HG02798 (cell line): ENCODE measurements at regions not wholly inside any gene's neighbourhood (a gene's known extent, or its start where the extent isn't known, plus 50 kb on each side); places are given as distances from the start of the nearest gene placed in this dataset.
A peak's percentile ranks its signal among the peaks of the same experiment; 100 is the strongest.
"Not testable (repeated sequence)": the region's sequence is repeated elsewhere in the genome, so short reads cannot be mapped to it uniquely, and the experiment has no call there.

Experiments used
- ATAC-seq: cut with Tn5 transposase; IDR thresholded peaks from one replicate; pipeline ENCODE4 v1.9.1; 2021; ENCODE audit warnings: mild to moderate bottlenecking; ENCODE audit not compliant: unreplicated experiment, poor library complexity

DNA sequence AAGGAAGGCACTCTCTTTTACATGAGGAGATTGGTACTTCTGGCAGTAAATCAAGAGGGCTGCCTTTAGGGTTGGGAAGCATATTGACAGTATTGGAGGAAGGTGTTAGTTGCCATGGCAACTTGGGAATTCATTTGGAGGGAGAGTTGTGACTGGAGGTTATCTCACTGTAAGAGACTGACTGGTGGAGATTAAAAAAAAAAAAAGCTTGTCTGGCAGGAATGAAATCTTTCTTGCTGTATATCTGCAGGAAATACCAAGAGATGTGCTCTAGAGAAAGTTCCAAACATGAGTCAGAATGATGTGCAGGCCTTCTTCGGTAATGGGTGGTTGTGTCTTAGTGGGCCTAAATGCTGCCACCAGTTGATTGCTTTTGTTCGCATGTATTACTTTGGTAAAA is 59.8 kb upstream of the FAM72C start:
- not testable (repeated sequence) for ATAC-seq

DNA sequence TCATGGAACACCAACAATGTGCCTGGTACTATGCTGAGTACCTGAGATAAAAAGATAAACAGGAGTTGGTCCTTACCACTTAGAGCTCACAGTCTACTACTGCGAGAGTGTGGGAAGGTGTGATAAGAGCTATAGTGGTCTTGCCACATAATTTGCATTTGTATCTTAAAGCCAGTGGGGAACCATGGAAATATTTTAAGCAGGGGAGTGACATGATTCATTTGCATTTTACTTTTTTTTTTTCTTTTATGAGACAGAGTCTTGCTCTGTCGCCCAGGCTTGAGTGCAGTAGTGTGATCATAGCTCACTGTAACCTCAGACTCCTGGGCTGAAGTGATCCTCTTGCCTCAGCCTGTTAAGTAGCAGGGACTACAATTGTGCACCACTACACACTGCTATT is 54.2 kb upstream of the FAM72C start:
- peak; percentile 96 for ATAC-seq

DNA sequence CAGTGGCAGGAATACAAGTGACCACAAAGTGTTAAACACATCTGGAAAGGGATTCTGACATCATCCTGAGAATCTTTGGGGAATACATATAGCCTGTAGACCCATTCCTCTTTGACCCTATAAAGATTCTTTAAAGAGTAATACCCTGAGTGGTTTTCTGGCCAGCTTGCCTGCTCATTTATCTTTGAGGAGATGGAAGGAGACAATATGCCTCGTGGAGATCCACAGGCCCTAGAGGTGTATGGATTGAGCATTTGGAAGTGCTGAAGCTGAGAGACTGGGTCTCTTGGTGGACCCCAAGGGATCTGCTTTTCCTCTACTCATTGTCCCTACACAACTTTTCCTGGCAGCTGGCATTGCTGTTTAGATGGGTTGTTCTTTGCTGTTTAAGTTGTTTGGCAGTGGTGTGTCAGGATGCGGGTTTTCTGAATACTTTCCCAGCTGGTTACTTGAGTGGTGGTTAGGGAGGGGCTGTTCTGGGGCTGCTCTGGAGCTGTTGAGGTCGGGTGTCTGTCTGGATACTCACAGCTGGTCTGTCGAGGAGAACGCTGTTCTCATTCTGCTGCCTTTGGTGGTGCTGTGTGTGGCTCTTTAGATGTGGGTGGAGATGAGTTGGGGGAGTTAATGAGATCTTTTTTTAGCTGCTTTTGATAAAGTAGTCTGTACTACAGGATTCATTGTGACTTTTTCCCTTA is 50.1 kb upstream of the FAM72C start:
- ATAC-seq = not testable (repeated sequence)
